K562 (cell line): ENCODE measurements at regions not wholly inside any gene's neighbourhood (a gene's known extent, or its start where the extent isn't known, plus 50 kb on each side); places are given as distances from the start of the nearest gene placed in this dataset.

Experiments used
- ATAC-seq: fragments of 200-7000 bp; cut with Tn5 transposase; 3 replicates; pipeline ENCODE4 v1.9.1; 2020; ENCODE audit warnings: moderate library complexity
- BruUV-seq: library from RNA; stranded (reverse); fragments of 400-500 nt; replicated peaks from 2 replicates; lab custom pipeline; 2021; lab: Mats Ljungman, UMichigan
- CTCF ChIA-PET: fragments of 300-600 bp; formaldehyde crosslinking; extraction: SDS; loops from one replicate; lab custom pipeline; 2021; ENCODE audit warnings: low intra/inter-chr PET ratio; lab: Yijun Ruan, JAX
- POLR2A ChIA-PET: fragments of 300-600, 350-650 bp; sonication (Branson Sonifier 250); formaldehyde crosslinking; extraction: SDS; loops from one replicate; lab custom pipeline; 2021; ENCODE audit warnings: antibody characterized with exemption, inconsistent platforms; lab: Yijun Ruan, JAX
- DNase-seq, 4 experiments: peaks; one replicate each; pipeline versions ENCODE4 v3.0.0 to v3.0.0-alpha.2; 2011 to 2018; ENCODE audit warnings: low spot score in 3 of 4, mixed read lengths in 3 of 4; ENCODE audit errors: extremely low read depth in 1 of 4
- FAIRE-seq: peaks from 2 replicates; lab custom pipeline; 2011; peaks lifted over from hg19 to GRCh38; lab: Jason Lieb, UNC
- H2AFZ ChIP-seq: 2 replicates; pipeline ENCODE4 v1.6.0; 2011; ENCODE audit warnings: low read depth, low read length, control low read depth, inconsistent platforms
- H3K27ac ChIP-seq: fragments of 200-600 bp; 3 replicates; pipeline ENCODE4 v1.8.0; 2011; ENCODE audit warnings: low read depth, mild to moderate bottlenecking, control low read depth, inconsistent platforms, low read length, moderate library complexity, mixed read lengths; ENCODE audit errors: extremely low read depth
- H3K27me3 ChIP-seq, 2 experiments: fragments of 300-600 bp in 1 of 2; 2 replicates in 1 of 2; 3 replicates in 1 of 2; pipeline versions ENCODE4 v1.6.0 to v1.8.0; 2011; ENCODE audit warnings: inconsistent platforms in 2 of 2, low read length in 2 of 2, mild to moderate bottlenecking in 1 of 2, mixed read lengths in 1 of 2, moderate library complexity in 1 of 2; ENCODE audit not compliant: control insufficient read depth in 2 of 2, insufficient read depth in 2 of 2
- H3K36me3 ChIP-seq: fragments of 300-600 bp; 3 replicates; pipeline ENCODE4 v1.8.0; 2011; ENCODE audit warnings: mild to moderate bottlenecking, low read length, inconsistent platforms; ENCODE audit not compliant: control insufficient read depth, insufficient read depth
- H3K4me1 ChIP-seq, 2 experiments: fragments of 200-600 bp in 1 of 2; replicated peaks in 1 of 2; 2 replicates in 1 of 2; 3 replicates in 1 of 2; pipeline versions ENCODE4 v1.5.1 to v1.8.0; 2011; ENCODE audit warnings: inconsistent platforms in 2 of 2, low read length in 2 of 2, mild to moderate bottlenecking in 1 of 2, mixed read lengths in 1 of 2, moderate library complexity in 1 of 2; ENCODE audit not compliant: control insufficient read depth in 2 of 2, insufficient read depth in 2 of 2
- H3K4me2 ChIP-seq: 2 replicates; pipeline ENCODE4 v1.6.1; 2011; ENCODE audit warnings: low read length, control low read depth, inconsistent platforms, mixed read lengths; ENCODE audit not compliant: insufficient read depth
- H3K4me3 ChIP-seq: fragments of 200-600 bp; sonication (generic), shearing (Covaris generic); 2 replicates; pipeline ENCODE4 v1.5.1; 2016; ENCODE audit warnings: control low read depth, inconsistent platforms
- H3K79me2 ChIP-seq: fragments of 200-600 bp; 3 replicates; pipeline ENCODE4 v1.8.0; 2011; ENCODE audit warnings: low read length, inconsistent platforms; ENCODE audit not compliant: control insufficient read depth, insufficient read depth
- H3K9ac ChIP-seq, 2 experiments: 2 replicates each; pipeline versions ENCODE4 v1.6.0 to v1.6.1; 2011; ENCODE audit warnings: low read depth in 2 of 2, low read length in 2 of 2, control low read depth in 1 of 2, inconsistent platforms in 1 of 2, mild to moderate bottlenecking in 1 of 2, mixed read lengths in 1 of 2; ENCODE audit not compliant: insufficient read depth in 1 of 2
- H3K9me1 ChIP-seq: one replicate; pipeline ENCODE4 v1.6.0; 2011; ENCODE audit warnings: inconsistent platforms, mild to moderate bottlenecking, low read length, moderate library complexity; ENCODE audit not compliant: control insufficient read depth, insufficient read depth
- H3K9me3 ChIP-seq: replicated peaks from 2 replicates; pipeline ENCODE4 v1.5.1; 2011; ENCODE audit warnings: low read depth, low read length, inconsistent platforms; ENCODE audit not compliant: control insufficient read depth, insufficient read depth
- H4K20me1 ChIP-seq: replicated peaks from 2 replicates; pipeline ENCODE4 v1.6.1; 2011; ENCODE audit warnings: low read length, inconsistent platforms, mixed read lengths; ENCODE audit not compliant: control insufficient read depth, insufficient read depth
- CBFA2T2 ChIP-seq: fragments of 450-650 bp; conservative IDR thresholded peaks from 2 replicates; pipeline ENCODE4 v1.6.1; 2017; ENCODE audit warnings: mild to moderate bottlenecking
- CREB1 ChIP-seq, 2 experiments: sonication (generic) in 1 of 2; formaldehyde crosslinking in 1 of 2; IDR thresholded peaks; 2 replicates each; pipeline versions ENCODE4 v1.6.1 to v1.8.0; 2012 to 2022; ENCODE audit warnings: inconsistent platforms in 1 of 2, mild to moderate bottlenecking in 1 of 2, missing genetic modification reagents in 1 of 2, moderate library complexity in 1 of 2
- CXXC5 ChIP-seq: fragments of 250-450 bp; sonication (Bioruptor Pico); IDR thresholded peaks from 2 replicates; pipeline ENCODE4 v1.8.0; 2022; ENCODE audit warnings: inconsistent platforms, mild to moderate bottlenecking, moderate library complexity
- ESRRA ChIP-seq: fragments of 450-650 bp; IDR thresholded peaks from 2 replicates; pipeline ENCODE4 v1.6.1; 2014; ENCODE audit warnings: low read depth, mild to moderate bottlenecking, moderate library complexity, borderline replicate concordance
- MAZ ChIP-seq, 2 experiments: fragments of 450-650 bp in 1 of 2; sonication (generic) in 1 of 2; formaldehyde crosslinking; IDR thresholded peaks in 1 of 2; conservative IDR thresholded peaks in 1 of 2; 2 replicates each; pipeline versions ENCODE4 v1.4.0 to v1.5.0; 2020; ENCODE audit warnings: mild to moderate bottlenecking in 1 of 2, missing genetic modification reagents in 1 of 2
- NR3C1 ChIP-seq: sonication (generic); formaldehyde crosslinking; IDR thresholded peaks from 2 replicates; pipeline ENCODE4 v1.8.1; 2022; ENCODE audit warnings: missing genetic modification reagents
- OTX1 ChIP-seq: fragments of 450-650 bp; formaldehyde crosslinking; IDR thresholded peaks from 2 replicates; pipeline ENCODE4 v1.4.0; 2022; ENCODE audit warnings: mild to moderate bottlenecking
- POLR2H ChIP-seq: IDR thresholded peaks from 2 replicates; pipeline ENCODE4 v1.6.1; 2016; ENCODE audit warnings: missing genetic modification characterization, low read depth, mild to moderate bottlenecking, control low read depth, missing compliant biosample characterization, moderate library complexity
- SAFB2 ChIP-seq: fragments of 200-400 bp; formaldehyde crosslinking; IDR thresholded peaks from 2 replicates; pipeline ENCODE4 v1.6.1; 2018; ENCODE audit warnings: borderline replicate concordance, low read length, low read depth, moderate library complexity; ENCODE audit not compliant: severe bottlenecking
- SMARCE1 ChIP-seq: fragments of 450-650 bp; IDR thresholded peaks from 2 replicates; pipeline ENCODE4 v1.7.1; 2016; ENCODE audit warnings: mild to moderate bottlenecking
- SNRNP70 ChIP-seq: fragments of 200-400 bp; formaldehyde crosslinking; optimal IDR thresholded peaks from 2 replicates; pipeline ENCODE3; 2017; ENCODE audit warnings: low read depth, low read length
- ZC3H4 ChIP-seq: sonication (generic); formaldehyde crosslinking; IDR thresholded peaks from 2 replicates; pipeline ENCODE4 v1.9.0; 2021; ENCODE audit warnings: missing genetic modification reagents, borderline replicate concordance
- ZNF133 ChIP-seq: fragments of 250-450 bp; sonication (Bioruptor Pico); IDR thresholded peaks from 2 replicates; pipeline ENCODE4 v1.4.0; 2020; ENCODE audit warnings: mild to moderate bottlenecking
- ZNF134 ChIP-seq: fragments of 250-450 bp; sonication (Bioruptor Pico); conservative IDR thresholded peaks from 2 replicates; pipeline ENCODE4 v1.4.0; 2020
- ZNF23 ChIP-seq: fragments of 250-450 bp; sonication (Bioruptor Pico); IDR thresholded peaks from 2 replicates; pipeline ENCODE4 v1.4.0; 2020; ENCODE audit warnings: mild to moderate bottlenecking
- ZNF436 ChIP-seq: fragments of 250-450, 450-650 bp; sonication (Bioruptor Pico); formaldehyde crosslinking; IDR thresholded peaks from 2 replicates; pipeline ENCODE4 v1.7.0; 2020; ENCODE audit warnings: mild to moderate bottlenecking
- ZNF644 ChIP-seq: fragments of 200-800 bp; sonication (Bioruptor generic); IDR thresholded peaks from 2 replicates; pipeline ENCODE4 v1.6.1; 2016; ENCODE audit warnings: low read depth, missing genetic modification characterization, missing compliant biosample characterization
- WGBS: fragments of 100-300 bp; shearing (Covaris generic); methylation state at CpG from one replicate; pipeline ENCODE4 v1.1.6; 2016; ENCODE audit warnings: low coverage, mixed read lengths; ENCODE audit not compliant: insufficient coverage; ENCODE audit errors: missing lambda C conversion rate; 5-methylcytosine and 5-hydroxymethylcytosine counted together
- in situ Hi-C: fragments of 300-500 bp; cut with MboI; formaldehyde crosslinking; loops from 4 replicates; pipeline ENCODE4 v1.15.0; 2018; ENCODE audit warnings: inconsistent platforms, mixed read lengths
- intact Hi-C: fragments of 100-400 bp; cut with micrococcal nuclease; formaldehyde crosslinking; loops from 2 replicates; pipeline ENCODE4 v1.14.2; 2022
- TF ChIP-seq, protein P1 (sequence below): IDR thresholded peaks from 2 replicates; pipeline ENCODE4 v1.6.1; 2011; ENCODE audit warnings: borderline replicate concordance, low read depth, mild to moderate bottlenecking, moderate library complexity, low read length; ENCODE audit not compliant: insufficient read depth, poor library complexity, severe bottlenecking

DNA sequence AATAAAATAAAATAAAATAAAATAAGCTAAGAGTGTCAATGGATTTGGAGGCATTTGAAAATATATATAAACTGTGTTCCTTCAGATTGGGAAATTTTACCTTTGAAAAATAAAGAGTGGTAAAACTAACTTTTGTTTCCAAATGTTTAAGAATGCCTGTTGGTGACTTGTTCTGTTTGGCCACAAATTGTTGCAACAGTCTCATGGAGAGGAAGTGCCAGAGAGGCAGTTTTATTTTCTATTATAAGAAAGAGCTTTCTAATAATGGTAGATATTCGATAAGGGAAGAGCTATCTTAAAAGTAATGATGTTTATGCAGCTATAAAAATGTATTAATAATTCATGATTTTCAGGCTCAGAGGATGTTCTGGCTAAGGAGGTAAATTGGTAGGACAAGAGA, 68.8 kb upstream of the MDGA2 start:
- ChIA-PET CTCF (no interaction called here), POLR2A (no interaction called here)
- Histone ChIP-seq H3K9me3 (no peaks in the 10 kb centered on the region), H3K27ac (no peak overlapping the region), H3K4me2 (no peak overlapping the region), H3K79me2 (no peaks in the 10 kb centered on the region), H3K9me1 (no peaks in the 10 kb centered on the region), H3K4me3 (no peak overlapping the region), H3K27me3 (no peaks in the 10 kb centered on the region), H4K20me1 (no peaks in the 10 kb centered on the region), H2AFZ (no peak overlapping the region), H3K9ac (no peak overlapping the region), H3K4me1 (no peaks in the 10 kb centered on the region), H3K36me3 (no peaks in the 10 kb centered on the region)
- in situ Hi-C loops (no loop called here), intact Hi-C loops (no loop called here)
- no peak for ATAC-seq
- 0% methylated on average over 1 of the region's 1 CpG for WGBS
- TF ChIP-seq ZNF436: no peak
- TF ChIP-seq CXXC5: no peak
- no peak for TF ChIP-seq SMARCE1
- TF ChIP-seq OTX1: no peak
- no peak for TF ChIP-seq ZNF23 (CRISPR knock-in tag)
- no peak for TF ChIP-seq ZNF644
- BruUV-seq: no TSS peak
- no peak for FAIRE-seq
- no peak for DNase-seq

DNA sequence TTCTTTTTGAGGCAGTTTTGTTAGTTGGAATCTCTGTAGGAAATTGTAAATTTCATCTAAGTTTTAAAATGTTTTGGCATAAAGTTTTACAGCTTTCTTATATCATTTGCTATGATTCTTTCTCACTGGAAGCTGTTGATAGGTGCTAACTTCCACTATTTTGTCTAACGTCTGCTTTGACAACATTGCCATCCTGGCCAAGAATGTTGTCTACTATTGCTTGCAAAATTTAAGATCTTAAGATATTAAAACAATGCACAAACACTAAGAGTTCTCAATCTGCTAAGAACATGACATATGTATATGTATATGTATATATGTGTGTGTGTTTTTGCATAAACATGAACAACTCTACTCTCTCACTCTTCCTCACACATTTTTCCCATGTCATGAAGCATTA, 64.1 kb upstream of the MDGA2 start:
- Histone ChIP-seq H3K4me3 (no peak overlapping the region), H3K9me1 (no peaks in the 10 kb centered on the region), H3K9me3 (no peaks in the 10 kb centered on the region), H3K27ac (no peak overlapping the region), H3K9ac (no peak overlapping the region), H4K20me1 (no peaks in the 10 kb centered on the region), H3K79me2 (no peaks in the 10 kb centered on the region), H2AFZ (no peak overlapping the region), H3K4me2 (no peak overlapping the region), H3K4me1 (no peaks in the 10 kb centered on the region), H3K27me3 (no peaks in the 10 kb centered on the region), H3K36me3 (no peaks in the 10 kb centered on the region)
- in situ Hi-C loops (no loop called here), intact Hi-C loops (no loop called here)
- BruUV-seq: no TSS peak
- FAIRE-seq: no peak
- no peak for DNase-seq
- CTCF ChIA-PET: no interaction called here
- 7% methylated on average over 1 of the region's 1 CpG for WGBS
- POLR2A ChIA-PET: no interaction called here
- ATAC-seq: no peak
- TF ChIP-seq ESRRA: no peak
- no peak for TF ChIP-seq SAFB2
- TF ChIP-seq POLR2H (tag): no peak
- TF ChIP-seq, protein P1, sequence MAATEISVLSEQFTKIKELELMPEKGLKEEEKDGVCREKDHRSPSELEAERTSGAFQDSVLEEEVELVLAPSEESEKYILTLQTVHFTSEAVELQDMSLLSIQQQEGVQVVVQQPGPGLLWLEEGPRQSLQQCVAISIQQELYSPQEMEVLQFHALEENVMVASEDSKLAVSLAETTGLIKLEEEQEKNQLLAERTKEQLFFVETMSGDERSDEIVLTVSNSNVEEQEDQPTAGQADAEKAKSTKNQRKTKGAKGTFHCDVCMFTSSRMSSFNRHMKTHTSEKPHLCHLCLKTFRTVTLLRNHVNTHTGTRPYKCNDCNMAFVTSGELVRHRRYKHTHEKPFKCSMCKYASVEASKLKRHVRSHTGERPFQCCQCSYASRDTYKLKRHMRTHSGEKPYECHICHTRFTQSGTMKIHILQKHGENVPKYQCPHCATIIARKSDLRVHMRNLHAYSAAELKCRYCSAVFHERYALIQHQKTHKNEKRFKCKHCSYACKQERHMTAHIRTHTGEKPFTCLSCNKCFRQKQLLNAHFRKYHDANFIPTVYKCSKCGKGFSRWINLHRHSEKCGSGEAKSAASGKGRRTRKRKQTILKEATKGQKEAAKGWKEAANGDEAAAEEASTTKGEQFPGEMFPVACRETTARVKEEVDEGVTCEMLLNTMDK: no peak
- no peak for TF ChIP-seq NR3C1 (CRISPR knock-in tag)
- no peak for TF ChIP-seq SNRNP70
- TF ChIP-seq CREB1 (IDR thresholded peaks at IDR 0.05): no peak
- TF ChIP-seq CREB1 (CRISPR knock-in tag; IDR thresholded peaks at IDR 0.05): no peak
- no peak for TF ChIP-seq ZNF133 (CRISPR knock-in tag)
- no peak for TF ChIP-seq ZC3H4
- TF ChIP-seq MAZ (CRISPR knock-in tag; conservative IDR thresholded peaks at IDR 0.05 in 1 of 2, IDR thresholded peaks at IDR 0.05 in 1 of 2): no peak
- no peak for TF ChIP-seq CBFA2T2
- no peak for TF ChIP-seq ZNF134 (CRISPR knock-in tag)
